ENCODE measurements at regions not wholly inside any gene's neighbourhood (a gene's known extent, or its start where the extent isn't known, plus 50 kb on each side); places are given as distances from the start of the nearest gene placed in this dataset.

GRCh38 chr2:225814554-225814953 is 415.0 kb downstream of the NYAP2 start:
- TF ChIP-seq POLR2A (IDR thresholded peaks at IDR 0.05; ENCODE audit: low read depth, low read length) (no peak), POLR2AphosphoS5 (IDR thresholded peaks at IDR 0.05; ENCODE audit: low read depth, low read length) (no peak)
